ENCODE measurements at regions not wholly inside any gene's neighbourhood (a gene's known extent, or its start where the extent isn't known, plus 50 kb on each side); places are given as distances from the start of the nearest gene placed in this dataset.

DNA sequence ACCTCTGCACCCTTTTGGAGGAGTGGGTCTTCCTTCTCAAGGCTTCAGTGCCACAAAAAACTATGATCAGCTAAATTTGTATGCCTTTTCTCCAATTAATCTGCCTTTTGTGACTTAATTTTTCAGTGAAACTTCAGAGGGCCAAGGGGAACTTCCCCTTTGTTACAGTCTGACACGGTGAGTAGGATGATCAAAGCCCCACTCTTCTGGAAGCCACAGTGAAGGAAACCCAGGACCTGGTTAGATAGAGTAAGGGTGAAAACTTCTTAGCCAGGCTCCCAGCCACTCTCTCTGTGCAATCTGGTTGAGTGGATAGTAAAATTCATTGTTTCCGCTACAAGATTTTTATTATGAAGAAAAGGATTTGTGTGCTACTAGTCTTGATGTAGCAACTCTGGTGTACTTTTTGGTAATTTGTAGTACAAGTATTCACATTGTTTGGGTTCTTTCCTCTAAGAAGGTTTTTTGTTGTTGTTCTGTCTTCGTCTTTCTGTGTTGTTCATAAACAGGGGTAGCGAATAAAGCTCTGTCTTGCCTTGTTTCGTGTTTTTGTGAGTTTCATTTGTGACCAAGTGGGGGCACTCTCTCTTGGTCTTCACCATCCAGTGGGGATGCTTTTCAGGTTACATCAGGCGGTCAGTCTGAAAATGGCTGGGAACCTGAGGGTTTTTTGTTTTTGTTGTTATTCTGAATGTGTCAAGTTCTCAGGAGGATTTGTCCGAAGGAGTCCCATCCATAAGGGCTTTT lies 268.5 kb upstream of the NPSR1 start:
- TF ChIP-seq, protein P1, sequence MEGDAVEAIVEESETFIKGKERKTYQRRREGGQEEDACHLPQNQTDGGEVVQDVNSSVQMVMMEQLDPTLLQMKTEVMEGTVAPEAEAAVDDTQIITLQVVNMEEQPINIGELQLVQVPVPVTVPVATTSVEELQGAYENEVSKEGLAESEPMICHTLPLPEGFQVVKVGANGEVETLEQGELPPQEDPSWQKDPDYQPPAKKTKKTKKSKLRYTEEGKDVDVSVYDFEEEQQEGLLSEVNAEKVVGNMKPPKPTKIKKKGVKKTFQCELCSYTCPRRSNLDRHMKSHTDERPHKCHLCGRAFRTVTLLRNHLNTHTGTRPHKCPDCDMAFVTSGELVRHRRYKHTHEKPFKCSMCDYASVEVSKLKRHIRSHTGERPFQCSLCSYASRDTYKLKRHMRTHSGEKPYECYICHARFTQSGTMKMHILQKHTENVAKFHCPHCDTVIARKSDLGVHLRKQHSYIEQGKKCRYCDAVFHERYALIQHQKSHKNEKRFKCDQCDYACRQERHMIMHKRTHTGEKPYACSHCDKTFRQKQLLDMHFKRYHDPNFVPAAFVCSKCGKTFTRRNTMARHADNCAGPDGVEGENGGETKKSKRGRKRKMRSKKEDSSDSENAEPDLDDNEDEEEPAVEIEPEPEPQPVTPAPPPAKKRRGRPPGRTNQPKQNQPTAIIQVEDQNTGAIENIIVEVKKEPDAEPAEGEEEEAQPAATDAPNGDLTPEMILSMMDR (IDR thresholded peaks at IDR 0.05 in 2 of 3, conservative IDR thresholded peaks at IDR 0.05 in 1 of 3; ENCODE audit: borderline replicate concordance in 1 of 3, insufficient read depth in 1 of 3, low read depth in 2 of 3, low read length in 2 of 3) = peak in 1 of 3 experiments; percentile 22; a peak in 2 of 6 replicates
- TF ChIP-seq POLR2AphosphoS5 (IDR thresholded peaks at IDR 0.05; ENCODE audit: low read depth, low read length) = no peak
- TF ChIP-seq YY1 (IDR thresholded peaks at IDR 0.05; ENCODE audit: extremely low read depth, insufficient replicate concordance, low read depth, low read length) = no peak
- no peak for TF ChIP-seq EZH2 (IDR thresholded peaks at IDR 0.05)
- no peak for TF ChIP-seq POLR2A (IDR thresholded peaks at IDR 0.05; ENCODE audit: borderline replicate concordance, extremely low read depth, insufficient read depth, insufficient read length)
- TF ChIP-seq RAD21 (IDR thresholded peaks at IDR 0.05; ENCODE audit: low read depth) = no peak
